ENCODE measurements at regions not wholly inside any gene's neighbourhood (a gene's known extent, or its start where the extent isn't known, plus 50 kb on each side); places are given as distances from the start of the nearest gene placed in this dataset.
A peak's percentile ranks its signal among the peaks of the same experiment; 100 is the strongest.

DNA sequence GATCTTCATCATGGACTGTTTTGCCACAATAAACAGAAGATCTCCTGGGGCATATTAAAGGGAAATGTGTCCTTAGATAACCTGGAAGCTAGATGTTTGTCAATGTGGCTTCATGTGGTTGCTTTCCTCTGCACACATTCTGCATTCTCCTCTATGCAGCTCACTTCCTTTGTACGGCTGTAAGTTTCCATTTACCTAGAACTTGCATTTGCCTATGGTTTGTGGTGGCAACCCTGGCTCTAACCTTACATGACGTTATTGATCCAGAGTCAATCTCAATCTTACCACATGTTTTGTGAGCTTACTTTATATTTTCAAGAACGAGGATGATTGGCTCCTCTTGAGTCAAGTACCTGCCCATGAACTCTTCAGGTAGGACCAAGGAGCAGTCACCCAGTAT lies 863.1 kb downstream of the MAFB start:
- no peak for DNase-seq (ENCODE audit: low read depth)

DNA sequence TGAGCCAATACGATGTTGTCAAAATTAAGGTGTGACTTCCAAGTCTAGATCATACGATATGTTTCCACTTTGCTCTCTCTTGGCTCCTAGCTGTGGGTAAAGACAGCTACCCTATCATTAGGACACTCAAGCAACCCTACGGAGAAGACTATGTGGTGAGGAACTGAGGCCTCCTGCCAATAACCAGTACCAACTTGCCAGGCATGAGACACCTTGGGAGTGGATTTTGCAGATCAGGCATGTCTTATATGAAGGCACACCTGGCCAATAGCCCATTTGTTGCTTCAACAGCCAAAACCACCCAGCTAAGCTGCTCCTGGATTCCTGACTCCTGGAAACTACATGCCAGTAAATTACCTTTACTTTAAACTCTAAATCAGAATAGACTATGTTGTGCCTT lies 863.4 kb downstream of the DHX35 start:
- DNase-seq (ENCODE audit: low read depth), result no peak

DNA sequence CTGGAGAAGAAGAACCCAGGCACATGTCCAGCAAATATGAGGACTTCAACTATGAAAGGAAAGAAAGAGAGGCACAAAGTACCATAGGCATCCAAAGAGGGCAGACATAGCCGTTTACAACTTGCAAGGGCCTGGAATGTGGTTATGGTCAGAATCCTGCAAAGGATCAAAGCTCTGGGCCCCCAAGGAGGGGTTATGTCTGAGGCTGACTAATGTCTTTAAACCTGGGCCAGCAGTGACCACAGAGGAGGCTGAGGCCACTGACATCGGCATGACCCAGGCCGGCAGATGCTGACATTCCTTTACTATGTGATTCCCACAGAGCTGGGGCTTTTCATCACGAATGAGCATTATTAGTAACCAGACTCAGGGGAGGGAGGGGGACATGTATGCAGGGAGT lies 861.1 kb downstream of the DHX35 start:
- DNase-seq (ENCODE audit: low read depth), result peak; percentile 7

DNA sequence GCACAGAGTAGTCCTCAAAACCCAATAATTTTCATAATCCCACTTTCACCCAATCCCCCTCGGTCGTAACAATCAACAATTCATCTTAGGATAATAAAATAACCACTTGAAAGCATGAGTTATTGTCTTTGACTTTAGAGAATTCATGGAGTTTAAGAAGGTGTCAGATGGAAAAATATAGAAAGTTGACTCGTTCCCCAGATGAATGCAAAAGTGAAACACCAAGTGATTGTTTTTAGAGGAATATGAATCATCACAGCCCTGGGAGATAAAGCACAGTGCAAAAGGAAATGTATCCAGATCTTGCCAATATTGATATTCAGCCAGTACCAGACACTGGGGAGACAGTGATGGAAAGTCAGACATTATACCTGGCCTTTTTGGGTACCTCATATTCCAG lies 860.5 kb downstream of the DHX35 start:
- no peak for DNase-seq (ENCODE audit: low read depth)

DNA sequence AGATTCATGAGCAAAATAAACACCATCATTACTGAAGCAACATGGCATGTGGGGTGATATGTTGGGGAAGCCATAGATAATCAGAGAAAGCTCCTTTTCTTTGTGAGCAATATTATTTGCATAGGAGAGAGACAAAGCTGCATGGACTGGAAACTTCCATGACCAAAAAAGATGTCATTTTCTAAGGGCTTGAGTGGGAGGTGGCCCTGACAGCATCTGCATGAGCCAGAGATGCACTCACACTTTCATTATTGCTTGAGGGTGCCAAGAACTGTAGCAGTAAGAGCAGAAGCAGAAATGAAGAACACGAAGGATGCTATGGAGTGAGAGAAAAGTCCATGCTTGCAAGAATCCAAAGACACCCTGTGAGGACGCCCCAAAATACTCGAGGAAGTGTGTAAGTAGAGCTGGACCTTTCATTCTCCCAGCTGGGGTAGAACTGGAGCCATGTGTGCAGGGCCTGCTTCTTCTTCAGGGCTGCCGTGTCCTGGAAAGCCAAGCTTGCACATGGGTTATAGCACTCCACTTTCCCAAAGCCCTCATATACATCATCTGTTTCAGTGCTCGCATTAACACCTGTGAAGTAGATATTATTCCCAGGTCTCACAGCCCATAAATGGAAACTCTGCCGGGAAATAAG lies 851.2 kb downstream of the DHX35 start:
- no peak for DNase-seq (ENCODE audit: low read depth)

DNA sequence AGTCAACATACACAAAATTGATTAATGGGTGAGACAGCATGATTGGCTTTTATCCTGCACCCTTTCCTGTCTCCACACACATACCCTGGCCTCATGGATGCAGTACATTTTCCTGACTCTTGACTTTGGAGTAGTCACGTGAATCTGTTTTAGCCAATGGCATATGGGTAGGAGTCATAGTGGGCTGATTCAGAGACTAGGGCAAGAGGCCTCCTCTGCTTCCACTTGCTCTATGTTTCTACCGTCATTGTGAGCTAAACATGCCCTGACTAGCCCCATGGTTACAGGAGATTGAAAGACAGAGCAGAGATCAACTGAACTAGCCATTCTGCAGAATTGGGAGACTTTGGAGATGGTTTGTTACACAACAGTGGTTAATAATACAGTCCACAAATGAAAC lies 850.0 kb downstream of the DHX35 start:
- no peak for DNase-seq (ENCODE audit: low read depth)

DNA sequence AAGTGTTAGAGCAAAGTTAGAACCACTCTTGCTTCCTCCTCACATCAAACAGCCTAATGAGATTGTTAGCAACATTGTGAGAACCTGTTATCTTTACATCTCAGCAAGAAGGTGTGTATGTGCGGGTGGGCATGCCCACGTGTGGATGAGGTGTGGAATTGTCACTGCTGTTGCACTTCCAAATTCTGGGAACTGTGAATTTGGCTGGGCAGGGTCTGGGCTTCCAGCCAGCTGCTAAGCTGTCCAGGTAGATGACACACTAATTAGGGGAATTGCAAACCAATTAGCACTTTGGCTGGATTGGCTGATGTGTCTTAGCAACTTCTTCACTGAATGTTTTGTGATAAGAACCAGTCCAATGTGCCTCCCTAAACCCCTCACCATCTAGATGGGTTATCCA lies 848.2 kb downstream of the DHX35 start:
- DNase-seq (ENCODE audit: low read depth), result no peak

DNA sequence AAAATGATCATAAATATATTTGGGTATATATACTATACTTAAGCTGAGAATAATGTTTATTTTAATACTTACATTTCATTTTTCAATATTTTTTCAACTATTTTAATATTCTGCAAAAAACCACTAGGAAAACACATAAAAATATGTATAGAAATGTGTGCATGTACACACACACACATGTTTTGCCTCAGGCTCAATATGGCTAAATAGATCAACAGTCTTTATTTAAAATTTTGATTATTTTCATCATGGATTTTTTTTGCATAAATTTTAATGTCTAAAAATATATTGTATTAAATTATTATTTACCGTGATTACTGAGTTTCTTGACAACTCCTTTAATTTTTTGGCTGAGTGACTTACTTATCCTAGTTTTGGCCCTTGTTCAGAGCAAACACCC lies 846.5 kb downstream of the DHX35 start:
- DNase-seq (ENCODE audit: low read depth), result no peak

DNA sequence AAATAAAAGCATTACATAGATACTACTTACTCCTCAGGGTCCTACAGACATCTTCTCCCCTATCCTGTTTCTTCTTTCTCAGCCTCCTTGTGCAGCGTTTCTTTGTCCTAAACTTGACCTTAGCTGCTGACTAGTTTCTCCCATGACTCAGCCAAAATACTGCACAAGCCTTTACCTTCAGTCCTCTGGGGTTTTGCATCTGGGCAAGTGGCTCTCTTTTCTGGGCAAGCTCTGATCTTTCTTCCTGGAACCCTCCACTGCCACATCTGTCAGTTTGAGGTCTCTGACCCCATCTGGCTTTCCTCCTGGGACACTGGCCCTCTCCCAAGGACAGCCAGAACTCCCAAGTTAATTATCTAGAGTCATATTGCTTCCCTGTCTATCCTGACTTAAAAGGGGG lies 838.4 kb downstream of the DHX35 start:
- no peak for DNase-seq (ENCODE audit: low read depth)

DNA sequence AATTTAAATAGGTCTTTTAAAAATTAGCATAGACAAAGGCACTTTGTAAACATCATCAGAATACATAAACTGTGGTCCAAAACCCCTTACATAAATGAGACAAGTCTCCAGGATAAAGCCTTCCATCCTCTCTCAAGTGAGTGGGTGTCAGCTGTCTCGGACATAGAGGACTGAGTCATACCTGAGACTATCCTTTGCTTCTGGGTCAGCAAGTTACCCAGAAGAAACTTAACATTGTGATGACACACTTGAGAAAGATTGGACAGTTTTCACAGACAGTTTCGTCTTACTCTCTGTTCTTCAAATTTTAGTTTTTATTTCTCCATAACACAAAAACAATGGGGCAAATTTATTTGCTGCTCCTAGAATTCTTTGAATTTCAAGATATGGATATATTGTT lies 838.0 kb downstream of the DHX35 start:
- no peak for DNase-seq (ENCODE audit: low read depth)

DNA sequence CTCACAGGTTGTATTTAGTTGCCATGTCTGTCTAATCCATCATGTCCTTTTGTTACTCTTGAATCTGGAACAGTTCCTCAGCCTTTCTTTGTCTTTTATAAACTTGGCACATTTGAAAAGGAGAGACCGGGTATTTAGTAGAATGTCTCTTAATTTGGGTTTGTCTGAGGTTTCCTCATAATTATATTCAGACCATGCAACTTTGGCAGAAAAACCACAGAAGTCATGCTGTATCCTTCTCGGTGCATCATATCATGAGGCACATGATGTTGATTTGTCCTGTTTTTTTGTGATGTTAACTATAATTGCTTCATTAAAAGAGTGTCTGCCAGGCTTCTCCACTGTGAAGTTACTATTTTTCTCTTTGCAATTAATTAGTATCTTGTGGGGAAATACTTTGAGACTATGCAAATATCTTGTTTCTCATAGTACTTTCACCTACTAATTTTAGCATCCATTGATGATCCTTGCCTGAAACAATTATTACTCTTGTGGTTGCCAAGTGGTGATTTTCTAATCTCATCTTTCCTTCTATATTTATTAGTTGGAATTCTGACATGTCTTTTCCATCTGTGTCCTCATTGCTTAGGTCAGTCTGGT lies 837.3 kb downstream of the DHX35 start:
- no peak for DNase-seq (ENCODE audit: low read depth)

DNA sequence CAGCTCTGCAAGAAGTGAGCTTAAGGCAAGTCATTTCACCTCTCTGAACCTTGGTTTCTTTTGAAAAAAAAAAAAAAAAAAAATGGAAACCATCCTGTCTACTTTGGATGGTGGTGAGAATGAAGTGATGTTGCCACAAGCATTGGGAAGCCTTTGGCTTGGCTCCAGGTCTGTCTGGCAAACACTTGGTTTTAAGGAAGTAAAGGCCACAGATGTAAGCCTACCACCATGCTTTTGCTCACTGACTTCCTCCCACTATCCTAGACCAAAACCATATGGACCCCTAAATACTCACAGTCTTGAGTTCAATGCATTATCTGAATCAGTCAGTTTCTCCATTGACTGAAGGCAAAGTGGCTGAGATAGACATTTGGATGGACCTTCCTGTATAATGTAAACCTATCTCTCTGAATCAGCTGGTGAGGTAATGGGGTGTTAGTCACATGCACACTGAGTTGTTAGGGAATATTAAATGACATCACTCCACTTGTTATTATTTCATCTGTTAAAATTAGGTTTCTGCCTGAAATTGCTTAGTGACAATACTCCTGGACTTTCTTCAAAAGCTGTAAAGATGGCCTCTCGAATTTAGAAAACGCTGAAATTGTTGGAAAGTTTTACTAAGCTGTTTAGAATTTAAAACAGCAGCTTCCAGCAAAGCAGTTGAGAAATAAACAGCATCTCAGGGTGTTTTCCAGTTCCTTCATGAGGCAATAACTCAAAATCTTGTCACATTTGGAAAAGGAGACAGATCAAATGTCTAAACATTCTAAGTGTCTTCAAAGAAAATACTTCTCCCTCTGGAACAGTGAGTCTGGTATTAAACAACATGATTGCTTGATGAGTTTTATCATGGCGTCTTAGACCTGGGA lies 833.5 kb downstream of the DHX35 start:
- DNase-seq (ENCODE audit: low read depth), result no peak

DNA sequence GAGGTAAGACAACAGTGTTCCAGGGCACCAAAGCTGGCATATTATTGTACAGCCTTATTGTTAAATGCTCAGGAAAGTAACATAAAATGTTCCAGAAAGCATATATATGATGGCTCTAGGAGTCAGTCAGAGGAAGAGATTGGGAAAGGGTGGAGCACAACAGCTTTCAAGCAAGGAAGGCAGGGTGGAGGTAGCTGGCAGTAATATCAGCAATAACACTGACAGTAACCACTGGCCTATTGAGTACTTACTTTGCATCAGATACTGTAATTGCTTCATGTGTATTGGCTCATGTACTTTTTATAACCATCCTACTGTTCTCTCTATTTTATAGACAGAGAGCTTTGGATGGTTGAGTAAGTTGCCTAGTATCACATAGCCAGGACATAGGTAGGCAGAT lies 830.2 kb downstream of the DHX35 start:
- DNase-seq (ENCODE audit: low read depth), result no peak

DNA sequence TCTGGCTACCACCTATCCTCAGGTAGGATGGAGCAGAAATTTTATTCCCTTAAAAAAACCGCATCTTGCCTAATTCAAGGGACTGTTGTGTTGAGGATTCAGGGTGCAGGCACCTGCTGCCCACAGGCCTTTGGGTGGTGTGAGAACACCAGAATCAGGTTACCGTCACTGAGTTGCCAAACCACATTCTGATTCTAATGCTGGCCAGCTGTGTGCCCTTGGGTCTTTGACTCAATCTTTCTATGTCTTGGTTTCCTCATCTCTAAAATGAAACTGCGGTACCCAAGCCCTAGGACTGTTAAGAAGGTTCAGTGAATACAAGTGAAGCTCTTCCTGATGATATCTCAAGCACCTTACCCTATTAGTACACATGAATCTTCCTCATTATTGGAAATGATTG lies 827.3 kb downstream of the DHX35 start:
- DNase-seq (ENCODE audit: low read depth), result no peak

DNA sequence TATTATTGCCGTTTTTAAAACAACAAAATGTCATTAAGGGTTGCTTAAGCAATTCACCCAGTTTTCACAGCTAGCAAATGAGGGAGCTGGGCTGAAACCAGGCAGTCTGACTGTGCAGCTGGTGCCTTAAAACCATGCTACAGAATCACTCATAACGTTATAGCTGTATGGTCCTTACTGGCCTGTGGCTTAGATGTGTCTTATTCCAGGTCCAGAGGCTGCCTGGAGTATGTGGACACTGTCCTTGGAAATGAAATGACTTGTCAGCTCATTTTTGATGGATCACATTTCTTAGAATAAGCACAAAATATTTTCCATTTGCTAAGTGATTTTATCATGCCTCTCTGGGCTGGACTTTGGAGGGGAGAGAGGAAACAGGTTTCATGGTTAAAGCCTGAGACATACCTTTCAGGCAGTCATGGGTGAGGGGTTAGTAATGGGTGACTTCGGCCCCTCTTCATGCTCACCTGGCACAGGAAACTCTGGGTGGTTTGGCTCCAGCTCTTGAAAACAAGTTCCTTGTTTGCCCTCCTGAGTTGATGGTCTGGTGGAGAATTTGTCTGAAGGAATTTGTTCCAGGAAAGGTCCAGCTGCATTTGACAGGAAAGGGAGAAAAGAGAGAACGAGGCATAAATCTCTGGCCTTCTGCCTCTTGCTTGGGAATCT lies 823.2 kb downstream of the DHX35 start:
- DNase-seq (ENCODE audit: low read depth), result no peak

DNA sequence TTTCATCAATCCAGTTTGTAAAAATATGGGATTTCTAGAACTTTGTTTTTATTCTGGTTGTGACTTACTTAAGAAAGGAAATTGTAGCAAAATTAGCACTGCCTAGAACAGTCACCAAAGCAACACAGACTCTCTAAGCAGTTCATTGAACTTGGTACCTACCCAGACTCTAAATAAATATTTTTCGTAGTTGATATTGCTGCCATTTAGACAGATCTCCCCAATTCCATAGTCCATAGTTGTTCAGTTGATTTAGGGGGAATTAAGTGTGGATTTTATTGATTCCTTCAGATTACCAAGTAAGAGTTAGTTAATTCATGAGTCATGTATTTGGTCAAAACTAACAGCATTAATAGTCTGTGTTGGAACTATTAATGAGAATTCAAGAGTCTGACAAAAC lies 822.5 kb downstream of the DHX35 start:
- no peak for DNase-seq (ENCODE audit: low read depth)

DNA sequence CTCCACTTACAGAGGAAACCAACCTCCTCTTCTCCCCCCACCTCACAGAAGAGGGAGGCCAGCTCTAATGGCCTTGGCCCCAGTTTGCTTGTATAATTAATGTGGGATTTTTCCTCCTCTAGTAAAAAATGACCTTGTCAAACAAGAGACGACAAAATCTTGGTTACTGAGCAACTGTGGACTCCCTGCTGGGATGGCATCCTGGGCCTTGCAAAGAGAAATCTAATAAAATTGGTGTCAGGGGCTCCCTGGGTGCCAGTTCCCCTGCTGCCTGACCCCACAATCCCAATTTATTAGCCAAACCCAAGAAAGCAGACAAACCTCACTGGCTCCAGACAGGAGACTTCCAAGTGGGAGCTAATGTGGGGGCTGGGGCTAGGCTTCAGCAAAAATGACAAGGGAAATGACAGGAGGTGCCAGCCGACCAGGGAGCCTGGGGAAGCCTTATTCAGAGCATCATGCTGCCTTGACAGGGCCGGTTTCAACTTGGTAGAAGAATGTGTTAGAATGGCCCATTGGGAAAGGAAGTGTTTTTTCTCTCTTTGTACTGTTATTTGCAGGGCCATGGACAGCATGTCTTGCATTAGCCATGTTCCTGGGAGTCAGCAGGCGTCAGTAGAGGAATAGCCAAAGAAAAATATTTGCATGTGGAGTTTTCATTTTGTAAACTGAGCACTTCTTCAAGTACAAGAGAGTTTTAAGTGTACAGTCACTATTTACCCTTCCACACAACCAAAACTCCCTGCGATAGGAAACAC lies 816.9 kb downstream of the DHX35 start:
- no peak for DNase-seq (ENCODE audit: low read depth)

DNA sequence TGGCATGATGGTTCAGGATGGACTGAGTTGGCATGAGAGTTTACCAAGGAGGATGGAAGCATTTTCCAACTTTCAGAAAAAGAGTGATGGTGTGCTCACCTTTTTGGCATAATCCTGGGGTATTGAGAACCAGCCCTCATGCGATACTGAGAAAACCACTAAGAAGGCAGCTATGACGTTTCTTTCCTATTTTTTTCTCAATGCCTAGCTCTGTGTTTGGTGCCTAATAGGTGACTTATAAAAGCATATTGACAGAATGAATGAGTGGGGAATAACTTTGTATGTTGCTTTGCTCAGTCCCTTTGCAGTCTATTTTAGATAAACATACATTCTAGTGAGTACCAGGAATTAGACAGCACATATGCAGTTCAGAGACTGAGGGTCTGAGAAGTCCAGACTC lies 816.3 kb downstream of the DHX35 start:
- no peak for DNase-seq (ENCODE audit: low read depth)

DNA sequence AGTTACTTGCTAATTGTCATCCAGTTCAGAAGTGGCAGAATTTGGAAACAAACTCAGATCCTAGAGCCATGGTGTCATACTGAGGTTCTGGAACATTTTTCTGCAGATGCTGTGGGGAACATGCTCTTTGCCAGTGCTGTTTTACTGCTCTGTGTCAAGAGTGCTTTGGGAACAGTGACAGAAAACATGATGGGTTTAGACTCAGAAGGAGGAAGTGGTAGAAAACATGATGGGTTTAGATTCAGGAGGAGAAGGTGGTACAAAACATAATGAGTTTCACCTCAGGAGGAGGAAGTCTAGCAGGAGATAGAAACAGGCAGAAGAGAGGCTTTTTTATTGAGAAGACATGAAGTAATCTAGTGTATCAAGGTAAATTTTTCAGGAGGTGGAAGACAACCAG lies 815.5 kb downstream of the DHX35 start:
- no peak for DNase-seq (ENCODE audit: low read depth)

DNA sequence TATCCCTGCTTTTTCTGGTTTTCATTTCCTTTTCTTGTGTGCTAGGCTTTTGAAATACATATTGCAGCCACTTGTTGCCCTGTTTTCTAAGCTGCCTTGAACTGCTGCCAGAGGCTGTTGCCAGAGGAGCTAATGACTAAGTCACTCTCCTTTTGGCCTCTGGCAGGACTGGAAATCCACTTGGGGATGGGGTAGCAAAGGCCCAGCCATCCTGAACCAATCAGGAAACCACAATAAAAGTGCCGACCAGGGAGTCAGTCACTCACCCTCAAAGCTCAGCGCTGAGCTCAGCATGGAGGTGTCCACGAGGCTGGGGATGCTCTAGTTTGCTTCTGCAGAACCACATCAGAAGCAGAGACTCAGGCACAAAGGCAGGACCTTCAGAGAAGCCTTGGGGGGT lies 813.0 kb downstream of the DHX35 start:
- DNase-seq (ENCODE audit: low read depth), result no peak

DNA sequence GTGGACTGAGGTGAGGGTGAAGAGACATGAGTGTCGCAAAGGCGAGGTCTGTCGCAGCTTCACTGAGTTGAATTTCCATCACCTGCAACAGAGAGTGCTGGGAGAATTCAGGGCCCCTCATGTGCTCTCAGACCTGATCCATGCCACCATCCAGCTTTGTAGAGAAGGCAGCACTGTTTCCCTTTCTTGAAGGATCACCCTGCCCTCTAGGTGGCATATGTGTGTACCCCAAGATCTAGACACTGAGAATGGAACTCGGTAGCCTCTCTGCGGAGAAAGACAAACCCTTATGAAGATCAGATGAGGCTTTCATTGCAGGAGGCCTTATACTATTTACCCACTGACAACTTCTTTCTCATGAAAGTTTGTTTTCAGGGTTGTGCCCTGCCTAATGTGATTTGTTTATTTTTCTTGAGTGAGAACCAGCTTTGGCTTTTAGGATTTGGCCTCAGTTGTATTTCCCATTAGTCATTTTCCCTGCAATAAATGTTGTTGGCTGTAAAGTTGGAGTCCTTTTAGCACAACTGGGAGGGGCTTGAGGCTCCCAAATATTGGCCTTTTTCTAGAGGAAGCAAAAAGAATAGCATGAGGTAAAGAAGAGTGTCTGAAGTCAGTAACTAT lies 811.3 kb downstream of the DHX35 start:
- no peak for DNase-seq (ENCODE audit: low read depth)

DNA sequence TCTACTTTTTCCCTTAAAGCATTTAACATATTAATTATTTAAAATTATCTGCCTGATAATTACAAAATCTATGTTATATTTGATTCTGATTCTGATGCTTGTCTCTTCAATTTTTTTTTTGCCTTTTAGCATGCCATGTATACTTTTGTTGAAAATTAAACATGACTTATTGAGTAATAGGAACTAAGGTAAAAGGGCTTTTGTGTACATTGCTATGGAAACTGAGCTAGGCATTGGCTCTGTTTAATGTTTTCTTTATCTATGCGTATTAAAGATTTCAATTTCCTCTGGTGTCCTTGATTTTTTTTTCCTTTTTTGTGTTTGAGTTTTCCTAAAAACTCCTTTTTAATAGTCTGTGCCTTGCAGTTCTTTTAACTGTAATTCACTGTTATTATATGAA lies 805.2 kb downstream of the DHX35 start:
- no peak for DNase-seq (ENCODE audit: low read depth)

All from amniotic epithelial cell (primary cell).